ENCODE measurements at regions not wholly inside any gene's neighbourhood (a gene's known extent, or its start where the extent isn't known, plus 50 kb on each side); places are given as distances from the start of the nearest gene placed in this dataset.

DNA sequence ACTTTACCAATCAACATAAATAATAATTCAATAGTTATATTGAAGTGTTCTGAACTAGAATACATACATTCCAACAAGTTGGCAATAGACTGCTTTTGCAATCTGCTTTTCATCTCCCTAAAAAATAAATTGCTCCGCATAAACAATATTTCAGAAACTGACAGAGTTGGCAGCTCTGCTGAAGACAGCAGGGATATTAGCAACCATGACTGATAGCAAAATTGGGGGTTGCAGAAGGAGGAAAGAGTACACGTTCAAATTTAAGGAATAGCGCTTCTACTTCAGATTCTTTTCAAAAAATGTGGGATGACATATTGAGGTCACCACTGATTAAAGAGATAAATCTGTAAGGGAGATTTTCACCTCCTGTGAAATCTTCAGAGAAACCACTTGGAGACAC lies 521.2 kb downstream of the DTWD2 start:
- Histone ChIP-seq H3K4me2 (ENCODE audit: control insufficient read depth, insufficient read depth) (no peak overlapping the region), H3K27me3 (replicated peaks in 1 of 2; ENCODE audit: control insufficient read depth in 2 of 2, insufficient read depth in 2 of 2, low read length in 1 of 2) (no peaks in the 10 kb centered on the region), H3K9ac (ENCODE audit: control insufficient read depth, insufficient read depth, low read length) (no peak overlapping the region), H3K79me2 (ENCODE audit: control insufficient read depth, insufficient read depth, low read length) (no peaks in the 10 kb centered on the region), H3K4me1 (ENCODE audit: control insufficient read depth, insufficient read depth, low read length) (no peaks in the 10 kb centered on the region), H3K9me3 (replicated peaks; ENCODE audit: control insufficient read depth, insufficient read depth, low read length) (no peaks in the 10 kb centered on the region), H3K36me3 (ENCODE audit: control insufficient read depth in 2 of 2, insufficient read depth in 2 of 2, low read length in 1 of 2) (no peaks in the 10 kb centered on the region), H4K20me1 (ENCODE audit: control insufficient read depth, insufficient read depth) (no peaks in the 10 kb centered on the region), H3K27ac (ENCODE audit: control insufficient read depth, insufficient read depth) (no peak overlapping the region), H3K4me3 (no peak overlapping the region), H2AFZ (ENCODE audit: control insufficient read depth, low read depth, low read length) (no peak overlapping the region)
- no TSS peak for BruUV-seq (replicated peaks)
- in situ Hi-C loops (cut with MboI) = no loop called here
- no peak for DNase-seq (ENCODE audit: low read depth, low spot score)
- ChIA-PET CTCF (no interaction called here), RAD21 (ENCODE audit: unreplicated experiment) (no interaction called here), SMC1A (ENCODE audit: uncharacterized antibody, unreplicated experiment) (no interaction called here), POLR2A (no interaction called here)
- no peak for FAIRE-seq
- 45% methylated on average over 3 of the region's 3 CpGs for WGBS (ENCODE audit: insufficient coverage, insufficient replicate concordance, low lambda C conversion rate, missing lambda C conversion rate)
- ATAC-seq = no peak
- TF ChIP-seq, protein P1, sequence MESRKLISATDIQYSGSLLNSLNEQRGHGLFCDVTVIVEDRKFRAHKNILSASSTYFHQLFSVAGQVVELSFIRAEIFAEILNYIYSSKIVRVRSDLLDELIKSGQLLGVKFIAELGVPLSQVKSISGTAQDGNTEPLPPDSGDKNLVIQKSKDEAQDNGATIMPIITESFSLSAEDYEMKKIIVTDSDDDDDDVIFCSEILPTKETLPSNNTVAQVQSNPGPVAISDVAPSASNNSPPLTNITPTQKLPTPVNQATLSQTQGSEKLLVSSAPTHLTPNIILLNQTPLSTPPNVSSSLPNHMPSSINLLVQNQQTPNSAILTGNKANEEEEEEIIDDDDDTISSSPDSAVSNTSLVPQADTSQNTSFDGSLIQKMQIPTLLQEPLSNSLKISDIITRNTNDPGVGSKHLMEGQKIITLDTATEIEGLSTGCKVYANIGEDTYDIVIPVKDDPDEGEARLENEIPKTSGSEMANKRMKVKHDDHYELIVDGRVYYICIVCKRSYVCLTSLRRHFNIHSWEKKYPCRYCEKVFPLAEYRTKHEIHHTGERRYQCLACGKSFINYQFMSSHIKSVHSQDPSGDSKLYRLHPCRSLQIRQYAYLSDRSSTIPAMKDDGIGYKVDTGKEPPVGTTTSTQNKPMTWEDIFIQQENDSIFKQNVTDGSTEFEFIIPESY (IDR thresholded peaks at IDR 0.05) = no peak
- TF ChIP-seq ATF7 (IDR thresholded peaks at IDR 0.05; ENCODE audit: low read depth) (no peak), NFYA (IDR thresholded peaks at IDR 0.05; ENCODE audit: borderline replicate concordance, low read depth, low read length) (no peak), CBX5 (IDR thresholded peaks at IDR 0.05; ENCODE audit: low read depth) (no peak), PAX5 (IDR thresholded peaks at IDR 0.05; ENCODE audit: borderline replicate concordance, low read depth, low read length) (no peak), BMI1 (IDR thresholded peaks at IDR 0.05; ENCODE audit: borderline replicate concordance) (no peak), TCF3 (IDR thresholded peaks at IDR 0.05; ENCODE audit: borderline replicate concordance, insufficient read depth, low read depth, low read length) (no peak), TBL1XR1 (IDR thresholded peaks at IDR 0.05; ENCODE audit: low read depth, low read length) (no peak), MTA3 (IDR thresholded peaks at IDR 0.05; ENCODE audit: borderline replicate concordance, low read length) (no peak), ZNF24 (IDR thresholded peaks at IDR 0.05) (no peak)
- TF ChIP-seq, protein P2, sequence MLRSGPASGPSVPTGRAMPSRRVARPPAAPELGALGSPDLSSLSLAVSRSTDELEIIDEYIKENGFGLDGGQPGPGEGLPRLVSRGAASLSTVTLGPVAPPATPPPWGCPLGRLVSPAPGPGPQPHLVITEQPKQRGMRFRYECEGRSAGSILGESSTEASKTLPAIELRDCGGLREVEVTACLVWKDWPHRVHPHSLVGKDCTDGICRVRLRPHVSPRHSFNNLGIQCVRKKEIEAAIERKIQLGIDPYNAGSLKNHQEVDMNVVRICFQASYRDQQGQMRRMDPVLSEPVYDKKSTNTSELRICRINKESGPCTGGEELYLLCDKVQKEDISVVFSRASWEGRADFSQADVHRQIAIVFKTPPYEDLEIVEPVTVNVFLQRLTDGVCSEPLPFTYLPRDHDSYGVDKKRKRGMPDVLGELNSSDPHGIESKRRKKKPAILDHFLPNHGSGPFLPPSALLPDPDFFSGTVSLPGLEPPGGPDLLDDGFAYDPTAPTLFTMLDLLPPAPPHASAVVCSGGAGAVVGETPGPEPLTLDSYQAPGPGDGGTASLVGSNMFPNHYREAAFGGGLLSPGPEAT (IDR thresholded peaks at IDR 0.05; ENCODE audit: low read depth) = no peak
- TF ChIP-seq, protein P3, sequence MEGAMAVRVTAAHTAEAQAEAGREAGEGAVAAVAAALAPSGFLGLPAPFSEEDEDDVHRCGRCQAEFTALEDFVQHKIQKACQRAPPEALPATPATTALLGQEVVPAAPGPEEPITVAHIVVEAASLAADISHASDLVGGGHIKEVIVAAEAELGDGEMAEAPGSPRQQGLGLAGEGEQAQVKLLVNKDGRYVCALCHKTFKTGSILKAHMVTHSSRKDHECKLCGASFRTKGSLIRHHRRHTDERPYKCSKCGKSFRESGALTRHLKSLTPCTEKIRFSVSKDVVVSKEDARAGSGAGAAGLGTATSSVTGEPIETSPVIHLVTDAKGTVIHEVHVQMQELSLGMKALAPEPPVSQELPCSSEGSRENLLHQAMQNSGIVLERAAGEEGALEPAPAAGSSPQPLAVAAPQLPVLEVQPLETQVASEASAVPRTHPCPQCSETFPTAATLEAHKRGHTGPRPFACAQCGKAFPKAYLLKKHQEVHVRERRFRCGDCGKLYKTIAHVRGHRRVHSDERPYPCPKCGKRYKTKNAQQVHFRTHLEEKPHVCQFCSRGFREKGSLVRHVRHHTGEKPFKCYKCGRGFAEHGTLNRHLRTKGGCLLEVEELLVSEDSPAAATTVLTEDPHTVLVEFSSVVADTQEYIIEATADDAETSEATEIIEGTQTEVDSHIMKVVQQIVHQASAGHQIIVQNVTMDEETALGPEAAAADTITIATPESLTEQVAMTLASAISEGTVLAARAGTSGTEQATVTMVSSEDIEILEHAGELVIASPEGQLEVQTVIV (IDR thresholded peaks at IDR 0.05; ENCODE audit: borderline replicate concordance, partially characterized antibody) = no peak
- TF ChIP-seq, protein P4, sequence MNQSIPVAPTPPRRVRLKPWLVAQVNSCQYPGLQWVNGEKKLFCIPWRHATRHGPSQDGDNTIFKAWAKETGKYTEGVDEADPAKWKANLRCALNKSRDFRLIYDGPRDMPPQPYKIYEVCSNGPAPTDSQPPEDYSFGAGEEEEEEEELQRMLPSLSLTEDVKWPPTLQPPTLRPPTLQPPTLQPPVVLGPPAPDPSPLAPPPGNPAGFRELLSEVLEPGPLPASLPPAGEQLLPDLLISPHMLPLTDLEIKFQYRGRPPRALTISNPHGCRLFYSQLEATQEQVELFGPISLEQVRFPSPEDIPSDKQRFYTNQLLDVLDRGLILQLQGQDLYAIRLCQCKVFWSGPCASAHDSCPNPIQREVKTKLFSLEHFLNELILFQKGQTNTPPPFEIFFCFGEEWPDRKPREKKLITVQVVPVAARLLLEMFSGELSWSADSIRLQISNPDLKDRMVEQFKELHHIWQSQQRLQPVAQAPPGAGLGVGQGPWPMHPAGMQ (IDR thresholded peaks at IDR 0.05; ENCODE audit: borderline replicate concordance) = no peak
- intact Hi-C loops (cut with micrococcal nuclease; ENCODE audit: unreplicated experiment) = no loop called here

All from GM12878 (cell line).